NCI-H2196 treated with DMSO at 0.1 percent for 48 hours (cell line): ENCODE measurements at regions not wholly inside any gene's neighbourhood (a gene's known extent, or its start where the extent isn't known, plus 50 kb on each side); places are given as distances from the start of the nearest gene placed in this dataset.

Experiments
- DNase-seq: peaks from one replicate; lab custom pipeline; 2025; ENCODE audit not compliant: unreplicated experiment; lab: John Stamatoyannopoulos, UW

GRCh38 chr20:22791396-22791795, 207.0 kb upstream of the FOXA2 start:
- DNase-seq: no peak

GRCh38 chr20:22791877-22792525, 207.6 kb upstream of the FOXA2 start:
- no peak for DNase-seq

GRCh38 chr20:22794200-22794599, 209.8 kb upstream of the FOXA2 start:
- DNase-seq: peak; percentile 11

GRCh38 chr20:22795433-22795832, 211.1 kb upstream of the FOXA2 start:
- no peak for DNase-seq

GRCh38 chr20:22795871-22796270, 211.5 kb upstream of the FOXA2 start:
- DNase-seq: no peak

GRCh38 chr20:22796469-22797077, 212.2 kb upstream of the FOXA2 start:
- DNase-seq: no peak

- no peak for DNase-seq
Observed at GRCh38 chr20:22797103-22797502, 212.7 kb upstream of the FOXA2 start.

GRCh38 chr20:22799687-22800086, 215.3 kb upstream of the FOXA2 start:
- DNase-seq: no peak

GRCh38 chr20:22800129-22800528, 215.8 kb upstream of the FOXA2 start:
- DNase-seq: no peak

- no peak for DNase-seq
Observed at GRCh38 chr20:22801528-22801927, 217.2 kb upstream of the FOXA2 start.

GRCh38 chr20:22802296-22802695, 217.9 kb upstream of the FOXA2 start:
- DNase-seq: no peak

- DNase-seq: no peak
Observed at GRCh38 chr20:22805219-22805618, 220.8 kb upstream of the FOXA2 start.

GRCh38 chr20:22805996-22806395, 221.6 kb upstream of the FOXA2 start:
- no peak for DNase-seq

- DNase-seq: no peak
Observed at GRCh38 chr20:22807045-22807444, 222.7 kb upstream of the FOXA2 start.

- DNase-seq: peak; percentile 50
Observed at GRCh38 chr20:22807646-22808244, 223.4 kb upstream of the FOXA2 start.

GRCh38 chr20:22808628-22809027, 224.3 kb upstream of the FOXA2 start:
- no peak for DNase-seq

GRCh38 chr20:22810030-22810429, 225.1 kb upstream of the SSTR4 start:
- DNase-seq: no peak

- no peak for DNase-seq
Observed at GRCh38 chr20:22810626-22811569, 224.2 kb upstream of the SSTR4 start.

- no peak for DNase-seq
Observed at GRCh38 chr20:22814471-22815205, 220.5 kb upstream of the SSTR4 start.

GRCh38 chr20:22815206-22815551, 219.9 kb upstream of the SSTR4 start:
- no peak for DNase-seq
